H9 (cell line): ENCODE measurements at regions not wholly inside any gene's neighbourhood (a gene's known extent, or its start where the extent isn't known, plus 50 kb on each side); places are given as distances from the start of the nearest gene placed in this dataset.

ENCODE experiments used
- DNase-seq: peaks from one replicate; pipeline ENCODE4 v3.0.0-alpha.2; 2017
- H2AFZ ChIP-seq: one replicate; pipeline ENCODE4 v1.6.1; 2013; ENCODE audit warnings: mild to moderate bottlenecking, low read length, control low read depth, moderate library complexity
- H2AK5ac ChIP-seq: 2 replicates; pipeline ENCODE4 v1.6.1; 2013; ENCODE audit warnings: low read length, control low read depth, mixed read lengths; ENCODE audit not compliant: insufficient read length
- H2BK120ac ChIP-seq: one replicate; pipeline ENCODE4 v1.6.1; 2013; ENCODE audit warnings: low read depth, mild to moderate bottlenecking, low read length, control low read depth, inconsistent platforms; ENCODE audit not compliant: poor library complexity, severe bottlenecking
- H2BK12ac ChIP-seq: 2 replicates; pipeline ENCODE4 v1.6.1; 2013; ENCODE audit warnings: low read length, control low read depth, mixed read lengths, low read depth; ENCODE audit not compliant: insufficient read length
- H2BK15ac ChIP-seq: 2 replicates; pipeline ENCODE4 v1.6.1; 2013; ENCODE audit warnings: low read depth, low read length, control low read depth
- H2BK20ac ChIP-seq: one replicate; pipeline ENCODE4 v1.6.1; 2013; ENCODE audit warnings: low read depth, mild to moderate bottlenecking, low read length, control low read depth, inconsistent platforms; ENCODE audit not compliant: poor library complexity, severe bottlenecking
- H2BK5ac ChIP-seq: 2 replicates; pipeline ENCODE4 v1.6.1; 2013; ENCODE audit warnings: low read length, control low read depth, mixed read lengths; ENCODE audit not compliant: insufficient read length
- H3K14ac ChIP-seq: 2 replicates; pipeline ENCODE4 v1.6.1; 2013; ENCODE audit warnings: low read length, control low read depth; ENCODE audit not compliant: insufficient read depth
- H3K18ac ChIP-seq: 2 replicates; pipeline ENCODE4 v1.6.1; 2013; ENCODE audit warnings: low read depth, mild to moderate bottlenecking, mixed read lengths, low read length, control low read depth; ENCODE audit not compliant: insufficient read length
- H3K23ac ChIP-seq: 2 replicates; pipeline ENCODE4 v1.6.1; 2013; ENCODE audit warnings: low read length, control low read depth, mixed read lengths, low read depth; ENCODE audit not compliant: insufficient read length
- H3K23me2 ChIP-seq: 2 replicates; pipeline ENCODE4 v1.6.1; 2013; ENCODE audit warnings: low read depth, mild to moderate bottlenecking, mixed read lengths, low read length, control low read depth; ENCODE audit not compliant: insufficient read length, poor library complexity, severe bottlenecking
- H3K27ac ChIP-seq: 2 replicates; pipeline ENCODE4 v1.5.1; 2013; ENCODE audit warnings: low read length, control low read depth, mixed read lengths, low read depth; ENCODE audit not compliant: insufficient read length
- H3K27me3 ChIP-seq: 2 replicates; pipeline ENCODE4 v1.6.1; 2013; ENCODE audit warnings: low read length, control low read depth, inconsistent platforms; ENCODE audit not compliant: insufficient read depth
- H3K4ac ChIP-seq: 2 replicates; pipeline ENCODE4 v1.6.1; 2013; ENCODE audit warnings: low read depth, mild to moderate bottlenecking, control low read depth, inconsistent platforms, low read length, moderate library complexity
- H3K4me1 ChIP-seq: 2 replicates; pipeline ENCODE4 v1.6.1; 2013; ENCODE audit warnings: low read length, control low read depth, inconsistent platforms; ENCODE audit not compliant: insufficient read depth
- H3K4me2 ChIP-seq: 2 replicates; pipeline ENCODE4 v1.6.1; 2013; ENCODE audit warnings: low read length, control low read depth, mixed read lengths; ENCODE audit not compliant: insufficient read length, insufficient read depth
- H3K56ac ChIP-seq: 2 replicates; pipeline ENCODE4 v1.6.1; 2013; ENCODE audit warnings: low read depth, mild to moderate bottlenecking, mixed read lengths, low read length, control low read depth; ENCODE audit not compliant: insufficient read length
- H3K79me1 ChIP-seq: 2 replicates; pipeline ENCODE4 v1.6.1; 2013; ENCODE audit warnings: low read depth, mild to moderate bottlenecking, moderate library complexity, low read length, control low read depth, inconsistent platforms; ENCODE audit not compliant: insufficient read depth, poor library complexity, severe bottlenecking
- H3K79me2 ChIP-seq: 2 replicates; pipeline ENCODE4 v1.6.1; 2013; ENCODE audit warnings: low read length, control low read depth, inconsistent platforms; ENCODE audit not compliant: insufficient read depth
- H3K9ac ChIP-seq: 2 replicates; pipeline ENCODE4 v1.6.1; 2013; ENCODE audit warnings: low read length, control low read depth, mixed read lengths; ENCODE audit not compliant: insufficient read length; ENCODE audit errors: extremely low read depth
- H3K9me3 ChIP-seq: one replicate; pipeline ENCODE4 v1.6.1; 2013; ENCODE audit warnings: low read depth, low read length, inconsistent platforms; ENCODE audit not compliant: control insufficient read depth
- H3T11ph ChIP-seq: one replicate; pipeline ENCODE4 v1.6.1; 2013; ENCODE audit warnings: mild to moderate bottlenecking, low read length, control low read depth, inconsistent platforms
- H4K20me1 ChIP-seq: one replicate; pipeline ENCODE4 v1.6.1; 2013; ENCODE audit not compliant: control insufficient read depth, insufficient read length, insufficient read depth
- H4K5ac ChIP-seq: 2 replicates; pipeline ENCODE4 v1.6.1; 2013; ENCODE audit warnings: low read depth, mild to moderate bottlenecking, mixed read lengths, low read length, control low read depth; ENCODE audit not compliant: insufficient read length
- H4K8ac ChIP-seq: replicated peaks from 2 replicates; pipeline ENCODE4 v1.6.1; 2013; ENCODE audit warnings: low read length, control low read depth, mixed read lengths, low read depth; ENCODE audit not compliant: insufficient read length
- H4K91ac ChIP-seq: 2 replicates; pipeline ENCODE4 v1.6.1; 2013; ENCODE audit warnings: low read depth, mild to moderate bottlenecking, moderate library complexity, mixed read lengths, low read length, control low read depth; ENCODE audit not compliant: insufficient read length
- H3K27ac Mint-ChIP-seq, 3 experiments: 2 replicates in 2 of 3; 3 replicates in 1 of 3; pipeline ENCODE4 v1.8.0; 2020 to 2021; ENCODE audit warnings: mixed read lengths in 3 of 3, mild to moderate bottlenecking in 1 of 3, moderate library complexity in 1 of 3
- H3K27me3 Mint-ChIP-seq: 2 replicates; pipeline ENCODE4 v1.8.0; 2021; ENCODE audit warnings: low read depth, mild to moderate bottlenecking, moderate library complexity, mixed read lengths
- H3K36me3 Mint-ChIP-seq, 3 experiments: 2 replicates in 2 of 3; 3 replicates in 1 of 3; pipeline ENCODE4 v1.8.0; 2020 to 2021; ENCODE audit warnings: low read depth in 3 of 3, mixed read lengths in 3 of 3; ENCODE audit not compliant: insufficient read depth in 1 of 3
- H3K4me1 Mint-ChIP-seq, 2 experiments: 2 replicates each; pipeline ENCODE4 v1.8.0; 2020; ENCODE audit warnings: mixed read lengths in 2 of 2
- H3K4me3 Mint-ChIP-seq, 2 experiments: 2 replicates in 1 of 2; 3 replicates in 1 of 2; pipeline ENCODE4 v1.8.0; 2020 to 2021; ENCODE audit warnings: mild to moderate bottlenecking in 2 of 2, mixed read lengths in 2 of 2, moderate library complexity in 1 of 2
- H3K9me3 Mint-ChIP-seq, 2 experiments: 2 replicates in 1 of 2; 3 replicates in 1 of 2; pipeline ENCODE4 v1.8.0; 2020; ENCODE audit warnings: mild to moderate bottlenecking in 2 of 2, mixed read lengths in 2 of 2, moderate library complexity in 1 of 2
- CTCF ChIP-seq: fragments of 200-600 bp; sonication (generic); conservative IDR thresholded peaks from 3 replicates; pipeline ENCODE4 v1.8.0; 2021; ENCODE audit warnings: antibody characterized with exemption, mild to moderate bottlenecking
- WGBS: extraction: QIAGEN DNeasy Blood & Tissue Kit; methylation state at CpG from one replicate; pipeline ENCODE4 v1.1.7; 2013; ENCODE audit warnings: missing lambda C conversion rate, low lambda C conversion rate, mixed read lengths; ENCODE audit not compliant: insufficient read length; ENCODE audit errors: extremely low coverage; 5-methylcytosine and 5-hydroxymethylcytosine counted together

GRCh38 chr1:83763361-83764095, 235.4 kb downstream of the TTLL7 start:
- Histone ChIP-seq H3K27me3 (no peaks in the 10 kb centered on the region), H4K20me1 (no peaks in the 10 kb centered on the region), H3K18ac (no peak overlapping the region), H3K27ac (no peak overlapping the region), H3K4ac (no peak overlapping the region), H3K4me1 (peaks cover 3% of the 10 kb centered on the region; the same call in 1 of the 2 replicates), H3K9ac (no peak overlapping the region), H2BK120ac (no peak overlapping the region), H4K5ac (no peak overlapping the region), H3T11ph (no peak overlapping the region), H2BK12ac (no peak overlapping the region), H3K23ac (no peak overlapping the region), H2BK5ac (no peak overlapping the region), H3K56ac (no peak overlapping the region), H4K8ac (no peak overlapping the region), H3K79me1 (no peaks in the 10 kb centered on the region), H2AFZ (no peak overlapping the region), H2BK15ac (no peak overlapping the region), H2AK5ac (no peak overlapping the region), H3K79me2 (no peaks in the 10 kb centered on the region), H3K4me2 (no peak overlapping the region), H4K91ac (no peak overlapping the region), H3K9me3 (no peaks in the 10 kb centered on the region), H3K14ac (no peak overlapping the region), H3K23me2 (no peaks in the 10 kb centered on the region), H2BK20ac (no peak overlapping the region)
- Mint-ChIP-seq H3K4me3 (no peak overlapping the region), H3K4me1 (peaks cover 27 to 30% of the 10 kb centered on the region in 2 experiments), H3K9me3 (no peaks in the 10 kb centered on the region), H3K36me3 (no peaks in the 10 kb centered on the region), H3K27ac (no peak overlapping the region), H3K27me3 (no peaks in the 10 kb centered on the region)
- DNase-seq = no peak
- no CpG with 5 or more reads among the region's 6 CpGs for WGBS
- TF ChIP-seq CTCF = no peak
